Urinary bladder (tissue), 3 donors: ENCODE measurements at regions not wholly inside any gene's neighbourhood (a gene's known extent, or its start where the extent isn't known, plus 50 kb on each side); places are given as distances from the start of the nearest gene placed in this dataset.

ENCODE experiments used
- DNase-seq: peaks from one replicate; pipeline ENCODE4 v3.0.0-alpha.2; 2015; ENCODE audit errors: extremely low spot score
- H3K27ac ChIP-seq: one replicate; pipeline ENCODE4 v1.5.1; 2013; ENCODE audit warnings: low read depth, mild to moderate bottlenecking, moderate library complexity
- H3K36me3 ChIP-seq: one replicate; pipeline ENCODE4 v1.6.1; 2013; ENCODE audit warnings: mild to moderate bottlenecking, moderate library complexity; ENCODE audit not compliant: insufficient read depth
- H3K4me1 ChIP-seq: one replicate; pipeline ENCODE4 v1.6.1; 2013; ENCODE audit warnings: mild to moderate bottlenecking, moderate library complexity; ENCODE audit not compliant: insufficient read depth
- H3K4me3 ChIP-seq: one replicate; pipeline ENCODE4 v1.5.1; 2013; ENCODE audit warnings: low read depth, low read length
- WGBS: extraction: QIAGEN DNeasy Blood & Tissue Kit; methylation state at CpG from one replicate; pipeline ENCODE4 v1.1.7; 2013; 5-methylcytosine and 5-hydroxymethylcytosine counted together
- donor health status: healthy with polysubstance abuse.
- donor health status: healthy.

DNA sequence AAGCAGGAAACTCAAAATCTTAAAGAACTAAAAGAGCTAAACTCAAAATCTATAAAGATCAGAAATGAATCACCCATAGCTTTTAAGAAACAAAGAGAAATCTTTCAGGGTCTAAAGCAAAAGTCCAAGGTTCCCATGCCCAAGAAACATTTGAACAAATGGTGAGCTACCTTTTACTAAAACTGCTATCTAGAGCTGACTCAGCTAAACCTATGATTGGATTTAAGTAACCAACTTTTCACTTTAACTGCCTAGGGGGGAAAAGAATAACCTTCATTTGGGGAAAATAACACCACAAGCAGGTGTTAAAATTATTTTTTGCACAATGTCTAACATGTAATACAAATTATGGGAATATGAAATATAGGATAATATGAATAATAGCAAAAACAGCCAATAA is 328.4 kb downstream of the PHF14 start:
- Histone ChIP-seq H3K36me3 (no peaks in the 10 kb centered on the region), H3K27ac (no peak overlapping the region), H3K4me3 (no peak overlapping the region), H3K4me1 (no peaks in the 10 kb centered on the region)
- no peak for DNase-seq

DNA sequence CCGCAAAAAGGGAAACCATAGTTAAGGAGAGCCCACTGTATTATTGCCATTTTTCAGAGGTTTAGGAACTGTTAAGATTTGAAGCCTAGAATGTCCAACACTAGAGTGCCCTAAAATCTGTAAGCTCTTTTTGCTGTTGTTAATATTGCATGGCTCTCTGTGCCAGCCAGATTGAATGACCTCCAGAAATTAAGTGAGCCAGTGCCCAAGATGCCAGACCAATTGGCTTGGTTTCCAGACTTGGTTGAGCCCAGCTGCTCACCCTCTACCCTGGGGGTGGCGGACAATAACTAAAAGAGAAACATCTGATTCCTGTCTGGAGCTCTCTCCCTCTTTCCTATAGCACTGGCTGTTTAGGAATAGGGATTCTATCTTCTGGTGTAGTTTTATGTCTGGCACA is 340.1 kb downstream of the PHF14 start:
- no peak for DNase-seq
- H3K4me1 ChIP-seq = no peaks in the 10 kb centered on the region
- WGBS = 93% methylated on average over 2 of the region's 2 CpGs

DNA sequence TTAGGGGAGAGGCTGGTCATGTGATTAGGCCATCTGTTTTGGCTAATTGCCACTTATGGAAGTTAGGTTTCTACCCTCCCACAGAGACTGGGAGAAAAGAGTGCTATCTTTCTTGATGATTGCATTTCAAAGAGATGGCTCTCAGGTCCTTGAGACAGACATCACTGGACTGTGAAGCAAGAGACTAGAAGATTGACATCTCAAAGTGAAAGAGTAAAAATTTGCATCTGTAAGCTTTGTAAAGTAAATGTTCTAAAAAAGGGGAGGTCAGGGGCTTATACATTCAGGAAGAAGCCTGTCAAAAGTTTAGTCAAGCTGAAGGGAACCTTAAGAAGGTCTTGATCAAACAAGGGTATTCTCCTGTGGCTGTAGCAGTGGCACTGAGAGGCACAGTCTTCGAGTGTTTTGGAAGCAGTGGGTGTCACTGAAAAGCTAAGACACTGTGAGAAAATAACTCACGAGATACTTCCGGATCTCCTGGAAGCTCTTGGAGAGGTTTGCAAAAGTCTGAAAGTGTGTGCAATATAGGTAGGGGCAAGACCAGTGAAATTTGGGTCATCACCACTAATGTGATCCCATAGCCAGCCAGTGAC is 342.1 kb downstream of the PHF14 start:
- H3K36me3 ChIP-seq = no peaks in the 10 kb centered on the region
- no peak for DNase-seq
- no peaks in the 10 kb centered on the region for H3K4me1 ChIP-seq
- no peak overlapping the region for H3K27ac ChIP-seq
- no peak overlapping the region for H3K4me3 ChIP-seq
- WGBS = 80% methylated on average over 3 of the region's 3 CpGs

More for the DNA sequence above, 340.1 kb downstream of the PHF14 start:
- Histone ChIP-seq H3K27ac (no peak overlapping the region), H3K36me3 (no peaks in the 10 kb centered on the region), H3K4me3 (no peak overlapping the region)

DNA sequence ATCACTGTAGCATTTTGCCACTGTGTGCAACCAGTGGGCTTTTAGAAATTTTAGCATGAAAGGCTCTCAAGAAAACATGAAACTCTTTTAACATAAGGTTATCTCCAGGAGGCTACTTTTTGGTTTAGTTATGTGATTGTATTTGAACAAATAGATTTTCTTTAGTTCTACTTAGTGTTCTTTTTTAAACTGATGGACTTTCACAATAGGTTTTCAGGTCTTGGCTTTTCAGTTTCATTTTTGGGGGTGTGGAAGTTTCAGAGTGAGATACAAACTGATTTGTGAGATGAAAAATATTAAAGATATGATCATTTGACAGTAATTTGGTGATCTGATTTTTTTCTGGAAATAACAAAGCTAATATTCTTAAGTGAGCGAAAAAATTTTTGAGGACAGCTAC is 344.1 kb downstream of the PHF14 start:
- H3K4me3 ChIP-seq = no peak overlapping the region
- H3K27ac ChIP-seq = no peak overlapping the region
- WGBS = 93% methylated on average over 1 of the region's 1 CpG
- no peak for DNase-seq
- no peaks in the 10 kb centered on the region for H3K36me3 ChIP-seq
- no peaks in the 10 kb centered on the region for H3K4me1 ChIP-seq

DNA sequence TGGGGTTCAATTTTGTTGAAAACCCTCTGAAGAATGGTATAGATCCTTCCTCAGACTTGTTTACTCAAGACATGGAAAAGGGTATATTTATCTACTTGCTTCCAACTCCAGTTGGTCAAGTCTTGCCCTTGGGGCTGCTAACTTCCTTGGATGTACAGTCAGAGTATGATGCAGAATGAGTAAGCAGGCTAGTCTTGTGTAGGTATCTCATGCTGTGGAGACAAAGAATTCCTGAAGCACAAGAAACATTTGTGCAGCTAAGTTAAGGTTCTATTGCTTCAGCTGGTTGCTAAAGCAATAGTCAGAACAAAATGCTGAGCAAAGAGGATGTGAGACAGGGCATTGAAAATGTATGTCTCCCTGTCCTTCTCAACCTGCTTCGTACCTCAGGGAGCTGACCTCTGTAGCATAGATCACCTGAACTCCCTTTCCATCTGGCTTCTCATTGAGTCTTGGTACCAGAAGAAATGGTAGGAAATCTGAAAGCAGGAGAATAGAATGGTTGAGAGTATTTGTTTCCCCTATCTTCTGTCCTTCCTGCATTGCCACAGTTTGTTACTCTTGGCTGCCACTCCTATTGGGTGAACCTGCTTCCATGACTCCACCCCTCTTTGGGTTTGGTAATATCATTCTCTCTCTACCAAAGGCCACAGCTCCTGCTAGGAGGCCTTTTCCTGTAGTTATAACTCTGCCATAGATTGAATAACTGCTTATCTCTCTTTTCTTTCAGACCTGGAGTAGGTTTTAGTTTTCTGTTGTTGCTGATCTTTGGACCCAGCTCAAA is 346.0 kb downstream of the PHF14 start:
- H3K4me1 ChIP-seq = no peaks in the 10 kb centered on the region
- no peaks in the 10 kb centered on the region for H3K36me3 ChIP-seq
- WGBS = 88% methylated on average over 1 of the region's 1 CpG
- H3K27ac ChIP-seq = no peak overlapping the region
- no peak overlapping the region for H3K4me3 ChIP-seq
- DNase-seq = no peak
